Dendritic cell treated with granulocyte-macrophage colony-stimulating factor and Interleukin-4, amounts not matched to agents 40 ng/mL and 50 ng/mL, for 4 days (primary cell): ENCODE measurements at regions not wholly inside any gene's neighbourhood (a gene's known extent, or its start where the extent isn't known, plus 50 kb on each side); places are given as distances from the start of the nearest gene placed in this dataset.

Experiments used
- H3K27ac Mint-ChIP-seq: one replicate; pipeline ENCODE4 v1.8.0; 2022; ENCODE audit warnings: mild to moderate bottlenecking, mixed read lengths
- H3K27me3 Mint-ChIP-seq: one replicate; pipeline ENCODE4 v1.8.0; 2022; ENCODE audit warnings: mild to moderate bottlenecking, mixed read lengths
- H3K36me3 Mint-ChIP-seq: one replicate; pipeline ENCODE4 v1.8.0; 2022; ENCODE audit warnings: low read depth, mixed read lengths
- H3K4me1 Mint-ChIP-seq: one replicate; pipeline ENCODE4 v1.8.0; 2022; ENCODE audit warnings: low read depth, mixed read lengths
- H3K4me3 Mint-ChIP-seq: one replicate; pipeline ENCODE4 v1.8.0; 2022; ENCODE audit warnings: mild to moderate bottlenecking, moderate library complexity, mixed read lengths
- H3K9me3 Mint-ChIP-seq: one replicate; pipeline ENCODE4 v1.8.0; 2022; ENCODE audit warnings: mixed read lengths
- intact Hi-C: fragments of 100-400 bp; cut with micrococcal nuclease; formaldehyde crosslinking; loops from one replicate; pipeline ENCODE4 v1.15.0; 2022

DNA sequence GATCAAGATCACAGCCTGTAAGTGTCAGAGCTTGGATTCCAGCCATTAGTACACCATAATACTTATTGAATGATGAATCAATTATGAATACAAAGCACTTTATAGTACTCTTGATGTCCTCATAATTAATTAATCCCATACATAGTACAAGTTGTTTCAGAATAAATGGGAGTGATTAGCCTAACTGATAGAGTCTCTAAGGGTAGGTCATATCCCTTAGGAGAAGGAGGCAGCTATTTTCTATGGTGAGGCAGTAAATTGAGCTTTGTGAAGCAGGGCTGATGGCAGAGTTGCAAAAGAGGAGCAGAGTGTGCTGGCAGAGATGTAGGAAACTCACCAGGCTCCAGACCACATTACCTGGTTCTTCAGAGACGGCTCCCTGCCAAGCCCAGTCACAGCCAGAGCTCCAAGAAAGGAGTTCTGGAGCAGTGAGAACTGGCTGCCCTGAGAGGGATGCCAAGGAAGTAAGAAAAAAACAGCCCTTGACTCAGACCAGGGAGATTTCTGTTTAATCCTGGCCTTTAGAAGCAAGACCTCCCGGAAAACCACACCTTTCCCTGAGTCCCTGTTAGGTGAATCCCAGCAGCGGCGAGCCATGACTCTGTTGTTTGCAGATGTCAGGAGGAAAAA is 112.9 kb downstream of the SH3TC2 start:
- Mint-ChIP-seq H3K4me1 (peaks cover 13% of the 10 kb centered on the region), H3K27ac (no peak overlapping the region), H3K9me3 (no peaks in the 10 kb centered on the region), H3K36me3 (no peaks in the 10 kb centered on the region), H3K27me3 (no peaks in the 10 kb centered on the region), H3K4me3 (no peak overlapping the region)
- intact Hi-C loops = no loop called here

DNA sequence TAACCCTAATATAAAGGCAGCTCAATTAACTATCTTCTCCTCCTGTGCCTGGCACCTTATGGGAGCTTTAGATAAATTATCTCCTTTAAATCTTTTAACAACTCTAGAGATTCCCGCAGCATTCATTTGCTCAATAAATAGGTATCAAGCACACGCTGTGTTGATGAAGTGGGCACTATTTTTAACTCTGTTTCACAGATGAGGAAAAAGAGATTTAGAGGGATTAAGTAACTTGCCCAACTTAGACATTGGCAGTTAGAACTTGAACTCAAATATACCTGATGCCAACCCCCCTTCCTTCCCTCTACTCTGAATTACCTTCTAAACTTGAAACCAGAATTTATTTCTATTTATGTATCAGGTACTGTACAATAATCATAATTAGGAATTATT is 112.4 kb downstream of the SH3TC2 start:
- intact Hi-C loops = no loop called here
- H3K27ac Mint-ChIP-seq = no peak overlapping the region
- H3K36me3 Mint-ChIP-seq = no peaks in the 10 kb centered on the region

DNA sequence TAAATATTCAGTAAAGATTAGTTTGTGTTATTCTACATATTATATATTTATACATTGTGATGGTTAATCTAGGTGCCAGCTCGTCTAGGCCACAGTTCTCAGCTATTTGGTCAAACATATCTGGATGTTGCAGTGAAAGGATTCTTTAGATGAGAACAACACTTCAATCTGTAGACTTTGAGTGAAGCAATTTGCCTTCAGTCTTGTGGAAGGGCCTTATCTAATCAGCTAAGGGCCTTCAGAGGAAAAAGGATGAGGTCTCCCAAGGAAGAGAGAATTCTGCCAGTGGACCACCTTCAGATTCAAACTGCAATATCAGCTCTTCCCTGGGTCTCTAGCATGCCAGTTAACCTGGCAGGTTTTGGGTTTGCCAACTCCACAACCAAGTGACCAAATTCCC is 112.0 kb downstream of the SH3TC2 start:
- Mint-ChIP-seq H3K36me3 (no peaks in the 10 kb centered on the region), H3K4me1 (peaks cover 13% of the 10 kb centered on the region), H3K27me3 (no peaks in the 10 kb centered on the region), H3K27ac (no peak overlapping the region), H3K9me3 (no peaks in the 10 kb centered on the region), H3K4me3 (no peak overlapping the region)
- intact Hi-C loops = no loop called here

More for the DNA sequence above, 112.4 kb downstream of the SH3TC2 start:
- H3K9me3 Mint-ChIP-seq = no peaks in the 10 kb centered on the region
- H3K4me3 Mint-ChIP-seq = no peak overlapping the region
- peaks cover 13% of the 10 kb centered on the region for H3K4me1 Mint-ChIP-seq
- H3K27me3 Mint-ChIP-seq = no peaks in the 10 kb centered on the region

GRCh38 chr5:148951612-148952011 is 111.2 kb downstream of the SH3TC2 start:
- Mint-ChIP-seq H3K27me3 (no peaks in the 10 kb centered on the region), H3K4me3 (no peak overlapping the region), H3K4me1 (peaks cover 13% of the 10 kb centered on the region), H3K9me3 (no peaks in the 10 kb centered on the region), H3K27ac (no peak overlapping the region), H3K36me3 (no peaks in the 10 kb centered on the region)
- intact Hi-C loops = no loop called here

DNA sequence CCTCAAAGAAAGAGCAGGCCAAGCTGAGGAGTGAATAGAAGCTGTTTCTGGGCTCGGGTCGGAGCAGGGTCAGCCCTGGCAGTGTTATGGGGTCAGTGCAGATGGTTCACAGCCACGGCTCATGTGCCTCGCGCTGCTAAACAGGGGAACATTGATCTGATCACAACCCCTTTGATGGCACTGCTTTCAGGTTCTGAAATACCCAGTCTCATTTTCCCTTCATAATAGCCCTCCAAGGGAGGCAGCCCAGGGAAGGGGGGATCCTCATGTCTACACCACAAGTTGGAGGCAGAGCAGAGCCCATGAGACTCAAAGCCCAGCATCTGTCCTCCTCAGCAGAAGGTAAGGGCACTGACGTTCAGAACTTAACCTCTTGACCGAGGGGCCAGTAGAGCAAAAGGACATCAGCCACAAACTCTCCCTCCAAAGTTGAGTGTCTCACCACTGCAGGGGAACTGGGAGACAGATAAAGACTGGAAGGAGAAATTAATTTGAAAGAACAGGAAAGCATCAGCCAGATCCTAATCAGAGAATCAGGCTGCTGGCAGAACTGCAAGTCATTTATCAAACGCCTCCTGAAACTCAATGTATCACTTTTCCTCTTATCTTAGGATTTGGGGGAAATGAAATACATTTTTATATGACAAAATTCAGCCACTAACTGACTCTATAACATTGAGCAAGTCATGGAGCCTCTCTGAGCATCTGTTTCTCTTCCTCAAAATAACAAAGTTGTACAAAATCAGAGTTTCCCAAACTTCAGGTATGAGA is 110.6 kb downstream of the SH3TC2 start:
- intact Hi-C loops = no loop called here
- no peak overlapping the region for H3K4me3 Mint-ChIP-seq
- H3K36me3 Mint-ChIP-seq = no peaks in the 10 kb centered on the region
- H3K9me3 Mint-ChIP-seq = no peaks in the 10 kb centered on the region
- peaks cover 13% of the 10 kb centered on the region for H3K4me1 Mint-ChIP-seq
- no peaks in the 10 kb centered on the region for H3K27me3 Mint-ChIP-seq
- H3K27ac Mint-ChIP-seq = no peak overlapping the region

- H3K27me3 Mint-ChIP-seq = no peaks in the 10 kb centered on the region
- intact Hi-C loops = no loop called here
Observed at GRCh38 chr5:148953711-148954110, 109.2 kb downstream of the SH3TC2 start.

More at GRCh38 chr5:148953711-148954110, 109.2 kb downstream of the SH3TC2 start:
- Mint-ChIP-seq H3K4me1 (peaks cover 13% of the 10 kb centered on the region), H3K27ac (no peak overlapping the region), H3K9me3 (no peaks in the 10 kb centered on the region), H3K4me3 (no peak overlapping the region), H3K36me3 (no peaks in the 10 kb centered on the region)
